ENCODE measurements at regions not wholly inside any gene's neighbourhood (a gene's known extent, or its start where the extent isn't known, plus 50 kb on each side); places are given as distances from the start of the nearest gene placed in this dataset.

DNA sequence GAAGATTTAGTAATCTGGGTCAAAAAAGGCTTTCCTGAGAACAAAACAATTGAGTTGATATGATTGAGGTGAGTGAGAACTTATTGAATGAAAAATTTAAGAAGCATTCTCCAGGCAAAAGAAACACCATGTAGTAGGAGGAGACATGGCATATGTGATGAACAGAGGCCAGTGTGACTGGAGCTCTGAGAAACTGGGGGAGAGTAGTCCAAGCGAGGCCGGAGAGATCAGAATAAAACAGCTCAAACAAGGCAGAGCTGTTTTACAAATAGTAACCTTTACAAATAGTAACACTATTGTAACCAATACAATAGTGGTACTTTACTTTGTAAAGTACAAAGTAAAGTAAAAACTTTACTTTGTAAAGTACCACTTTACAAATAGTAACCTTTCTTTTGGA, 1159.1 kb downstream of the PCDH9 start:
- peak; percentile 4 for DNase-seq (ENCODE audit: low spot score)

DNA sequence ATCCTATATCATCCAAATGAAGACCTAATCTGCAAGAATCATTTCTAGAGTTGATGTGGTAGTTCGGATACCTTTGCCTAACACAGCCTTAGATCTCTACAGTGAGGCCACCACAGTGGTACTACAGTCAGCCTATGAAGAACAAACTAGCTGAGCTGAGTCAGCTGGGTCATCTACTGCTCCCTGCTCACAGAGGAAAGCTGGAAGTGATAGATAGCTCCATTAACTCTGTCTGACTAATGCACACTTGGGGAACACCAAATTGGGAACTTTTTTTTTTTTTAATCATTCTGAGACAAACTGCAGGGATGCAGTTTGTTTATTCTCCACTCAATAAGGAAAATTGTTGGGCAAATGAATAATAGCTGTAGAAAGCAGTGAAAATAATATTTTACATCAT, 1160.6 kb downstream of the PCDH9 start:
- no peak for DNase-seq (ENCODE audit: low spot score)

GRCh38 chr13:66068683-66069082, 1161.5 kb downstream of the PCDH9 start:
- no peak for DNase-seq (ENCODE audit: low spot score)

GRCh38 chr13:66048888-66049287, 1181.2 kb downstream of the PCDH9 start:
- DNase-seq (ENCODE audit: low spot score): no peak

DNA sequence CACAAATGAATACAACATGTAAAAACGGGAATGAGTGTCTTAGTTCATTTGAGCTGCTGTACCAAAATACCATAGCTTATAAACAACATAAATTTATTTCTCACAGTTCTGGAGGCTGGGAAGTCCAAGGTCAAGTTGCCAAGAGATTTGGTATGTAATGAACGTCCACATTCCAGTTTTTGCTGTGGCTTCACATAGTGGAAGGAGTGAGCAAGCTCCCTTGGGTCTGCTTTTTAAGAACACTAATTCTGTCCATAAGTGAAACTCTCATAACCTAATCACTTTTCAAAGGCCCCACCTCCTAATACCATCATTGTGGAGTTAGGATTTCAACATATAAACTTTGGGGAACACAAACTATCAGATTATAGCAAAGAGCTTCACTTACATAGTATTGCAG, 1189.6 kb downstream of the PCDH9 start:
- no peak for DNase-seq (ENCODE audit: low spot score)

GRCh38 chr13:66037096-66037495, 1193.0 kb downstream of the PCDH9 start:
- no peak for DNase-seq (ENCODE audit: low spot score)

DNA sequence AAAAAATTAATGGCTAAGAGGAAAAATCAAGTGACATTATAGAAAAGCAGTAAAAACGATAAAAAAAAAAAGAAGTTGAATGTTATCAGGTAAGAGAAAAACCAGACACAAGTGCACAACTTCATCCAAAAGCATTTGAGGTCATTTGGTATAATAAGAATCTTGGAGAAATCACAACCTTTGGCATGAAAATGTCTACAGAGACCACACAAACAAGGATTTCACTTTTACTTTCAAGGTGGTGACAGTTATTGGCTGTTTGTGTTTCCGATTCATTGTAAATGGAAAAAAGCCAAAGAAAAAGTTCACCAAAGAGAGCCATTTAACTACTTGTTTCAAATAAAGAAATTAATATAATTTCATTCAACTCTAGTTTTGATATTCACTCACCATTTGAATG, 1193.5 kb downstream of the PCDH9 start:
- no peak for DNase-seq (ENCODE audit: low spot score)

GRCh38 chr13:66036024-66036614, 1194.0 kb downstream of the PCDH9 start:
- DNase-seq (ENCODE audit: low spot score): peak; percentile 6

- DNase-seq (ENCODE audit: low spot score): peak; percentile 13
Observed at GRCh38 chr13:66033924-66034323, 1196.2 kb downstream of the PCDH9 start.

- DNase-seq (ENCODE audit: low spot score): no peak
Observed at GRCh38 chr13:66021846-66022245, 1208.3 kb downstream of the PCDH9 start.

GRCh38 chr13:66014771-66015170, 1215.4 kb downstream of the PCDH9 start:
- DNase-seq (ENCODE audit: low spot score): no peak

GRCh38 chr13:66009241-66009640, 1220.9 kb downstream of the PCDH9 start:
- DNase-seq (ENCODE audit: low spot score): no peak

DNA sequence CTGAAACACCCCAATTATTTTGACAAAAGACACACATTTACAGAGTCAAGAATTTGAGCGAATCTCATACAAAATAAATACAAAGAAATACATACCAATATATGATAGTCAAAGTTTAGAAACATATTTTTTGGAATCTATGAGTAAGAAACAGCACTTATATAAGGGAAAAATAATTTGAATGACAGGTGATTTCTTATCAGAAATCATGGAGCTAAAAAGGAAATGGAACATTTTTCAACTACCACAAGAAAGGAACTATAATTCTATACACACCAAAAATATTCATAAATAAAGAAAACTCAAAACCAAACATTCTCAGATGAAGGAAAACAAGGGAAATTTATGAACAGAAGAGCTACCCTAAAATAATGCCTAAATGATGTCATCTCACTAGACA, 1226.6 kb downstream of the PCDH9 start:
- no peak for DNase-seq (ENCODE audit: low spot score)

DNA sequence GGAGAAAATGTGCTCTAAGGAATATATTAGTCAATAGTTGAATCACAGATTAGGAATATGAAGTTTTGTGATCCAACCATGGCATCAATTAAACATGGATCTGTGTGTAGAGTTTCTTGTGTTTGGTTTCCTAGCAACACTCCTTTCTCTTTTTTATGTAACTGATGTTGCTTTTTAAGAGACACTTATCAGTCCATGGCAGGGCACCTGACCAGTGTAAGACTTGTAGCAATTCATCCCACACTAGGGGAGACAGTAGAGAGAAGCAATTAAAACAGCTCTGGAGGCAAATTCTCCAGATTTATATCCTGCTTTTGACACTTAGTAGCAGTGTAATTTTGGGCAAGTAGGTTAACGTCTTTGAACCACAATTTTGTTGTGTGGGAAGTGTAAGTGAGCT, 1229.0 kb downstream of the PCDH9 start:
- DNase-seq (ENCODE audit: low spot score): no peak

DNA sequence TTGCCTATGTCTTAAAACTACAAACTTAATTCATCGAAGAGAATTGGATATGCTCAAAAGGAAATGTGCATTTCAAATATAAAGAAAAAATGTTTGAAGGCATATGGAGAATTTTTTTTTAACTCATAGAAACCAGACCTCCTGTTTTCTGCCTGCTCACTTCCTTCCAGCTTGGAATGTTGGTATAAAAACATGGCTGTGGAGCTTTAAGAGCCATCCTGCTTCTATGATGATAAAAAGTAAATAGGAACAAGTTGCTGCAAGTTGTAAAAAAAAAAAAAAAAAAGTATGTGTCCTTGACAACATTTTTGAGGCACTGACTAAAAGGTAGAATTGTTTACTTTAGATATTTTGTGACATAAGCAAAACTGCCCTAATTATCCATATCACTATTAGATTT, 1230.7 kb downstream of the PCDH9 start:
- no peak for DNase-seq (ENCODE audit: low spot score)

GRCh38 chr13:65990684-65991083, 1239.5 kb downstream of the PCDH9 start:
- DNase-seq (ENCODE audit: low spot score): no peak

DNA sequence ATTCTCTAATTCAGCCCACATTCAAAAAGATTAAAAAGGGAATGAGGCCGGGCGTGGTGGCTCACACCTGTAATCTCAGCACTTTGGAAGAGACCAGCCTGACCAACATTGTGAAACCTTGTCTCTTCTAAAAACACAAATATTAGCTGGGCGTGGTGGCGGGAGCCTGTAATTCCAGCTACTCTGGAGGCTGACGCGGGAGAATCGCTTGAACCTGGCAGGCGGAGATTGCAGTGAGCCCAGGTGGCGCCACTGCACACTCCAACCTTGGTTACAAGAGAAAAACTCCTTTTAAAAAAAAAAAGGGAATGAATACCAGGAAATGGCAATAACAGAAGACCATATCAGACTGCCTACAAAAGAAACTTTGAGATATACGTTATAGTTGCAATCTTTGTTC, 1244.5 kb downstream of the PCDH9 start:
- no peak for DNase-seq (ENCODE audit: low spot score)

DNA sequence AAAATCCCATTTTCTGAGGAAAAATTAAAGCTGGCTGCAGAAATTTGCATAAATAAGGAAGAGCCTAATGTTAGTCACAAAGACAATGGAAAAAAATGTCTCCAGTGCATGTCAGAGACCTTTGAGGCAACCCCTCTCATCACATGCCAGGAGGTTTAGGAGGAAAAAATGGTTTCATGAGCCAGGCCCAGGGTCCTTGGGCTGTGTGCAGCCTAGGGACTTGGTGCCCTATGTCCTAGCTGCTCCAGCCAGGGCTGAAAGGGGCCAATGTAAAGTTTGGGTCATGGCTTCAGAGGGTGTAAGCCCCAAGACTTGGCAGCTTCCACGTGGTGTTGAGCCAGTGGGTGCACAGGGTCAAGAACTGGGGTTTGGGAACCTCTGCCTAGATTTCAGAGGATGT, 1252.6 kb downstream of the PCDH9 start:
- DNase-seq (ENCODE audit: low spot score): no peak

- no peak for DNase-seq (ENCODE audit: low spot score)
Observed at GRCh38 chr13:65971541-65971940, 1258.6 kb downstream of the PCDH9 start.

- peak; percentile 9 for DNase-seq (ENCODE audit: low spot score)
Observed at GRCh38 chr13:65966991-65967451, 1263.1 kb downstream of the PCDH9 start.

DNA sequence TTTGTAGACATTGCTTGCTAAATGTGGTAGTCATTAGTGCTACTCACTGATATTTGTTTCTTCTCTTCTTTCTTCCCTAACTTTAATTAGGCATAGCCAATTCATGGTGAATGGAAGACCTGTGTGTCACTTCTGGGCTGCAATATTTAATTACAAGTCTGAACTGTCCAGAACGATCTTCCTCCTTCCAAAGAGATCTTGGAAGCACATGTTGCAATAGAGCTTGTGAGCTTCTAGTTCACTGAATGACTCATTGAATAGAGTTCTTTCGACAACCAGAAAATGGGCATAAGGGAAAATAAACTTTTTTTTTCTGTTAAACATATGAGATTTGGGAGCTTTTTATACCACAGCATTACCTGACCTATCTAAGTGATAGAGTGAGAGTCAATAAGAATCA, 1264.6 kb downstream of the PCDH9 start:
- DNase-seq (ENCODE audit: low spot score): no peak

DNA sequence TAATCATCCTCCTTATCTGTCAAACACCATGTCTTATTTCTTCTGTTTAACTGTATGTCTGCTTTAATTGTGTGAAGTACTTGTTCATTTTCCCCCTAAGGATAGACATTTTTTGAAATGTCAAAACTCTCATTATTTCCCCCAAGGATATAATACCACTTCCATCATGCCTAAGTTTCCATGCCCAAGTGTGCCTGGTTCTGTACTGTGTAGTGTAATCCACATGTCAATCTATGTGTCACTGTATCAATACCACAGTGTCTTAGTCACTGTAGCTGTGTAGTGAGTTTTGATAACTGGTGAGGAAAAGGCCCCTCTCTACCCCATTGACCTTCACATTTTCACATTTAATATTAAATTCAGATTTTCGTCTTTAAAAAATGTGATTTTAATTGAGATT, 1265.5 kb downstream of the PCDH9 start:
- no peak for DNase-seq (ENCODE audit: low spot score)

- DNase-seq (ENCODE audit: low spot score): peak; percentile 30
Observed at GRCh38 chr13:65959305-65959704, 1270.8 kb downstream of the PCDH9 start.

GRCh38 chr13:65946387-65946786, 1283.7 kb downstream of the PCDH9 start:
- DNase-seq (ENCODE audit: low spot score): no peak

DNA sequence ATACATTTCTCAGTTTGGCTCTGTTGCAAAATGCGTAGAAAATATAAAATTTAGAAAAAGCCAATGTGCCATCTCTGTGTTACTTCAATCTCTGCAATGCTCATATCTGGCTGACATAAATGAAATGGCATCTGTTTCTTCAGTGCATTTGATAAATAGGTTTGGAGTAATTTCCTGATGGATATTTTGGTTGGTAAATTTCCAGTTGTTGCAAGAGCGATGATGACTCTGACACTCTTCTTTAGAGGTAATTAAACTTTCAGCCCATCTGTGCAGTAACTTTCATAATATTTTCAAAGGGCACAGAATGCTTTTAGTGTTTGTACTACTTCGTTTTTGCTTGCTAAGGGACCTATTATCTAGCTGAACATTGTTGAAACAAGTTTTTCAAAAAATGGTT, 1286.4 kb downstream of the PCDH9 start:
- no peak for DNase-seq (ENCODE audit: low spot score)

Measured in COLO829 (cell line).